ENCODE measurements at regions not wholly inside any gene's neighbourhood (a gene's known extent, or its start where the extent isn't known, plus 50 kb on each side); places are given as distances from the start of the nearest gene placed in this dataset.

- ATAC-seq (no peak), DNase-seq (no peak)
- Histone ChIP-seq H3K9me3 (no peaks in the 10 kb centered on the region), H3K4me1 (ENCODE audit: low read depth) (no peaks in the 10 kb centered on the region), H3K4me3 (no peak overlapping the region), H3K36me3 (ENCODE audit: low read depth) (no peaks in the 10 kb centered on the region)
- no peak for TF ChIP-seq CTCF (IDR thresholded peaks at IDR 0.05)
- intact Hi-C loops (cut with DNase I, micrococcal nuclease), result no loop called here
These were observed 135.2 kb downstream of the SUCLA2 start for GRCh38 chr13:47865883-47866282.

DNA sequence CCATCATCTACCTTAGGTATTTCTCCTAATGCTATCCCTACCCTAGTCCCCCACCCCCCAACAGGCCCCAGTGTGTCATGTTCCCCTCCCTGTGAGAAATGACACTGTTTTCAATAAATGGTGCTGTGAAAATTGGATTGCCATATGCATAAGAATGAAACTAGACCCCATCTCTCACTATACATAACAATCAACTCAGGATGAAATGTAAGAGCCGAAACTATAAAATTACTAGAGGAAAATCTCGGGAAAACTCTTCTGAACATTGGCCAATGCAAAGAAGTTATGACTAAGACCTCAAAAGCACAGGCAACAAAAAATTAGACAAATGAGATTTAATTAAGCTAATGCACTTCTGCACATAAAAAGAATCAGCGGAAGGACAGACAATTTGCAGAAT is 138.2 kb downstream of the SUCLA2 start:
- ATAC-seq (no peak), DNase-seq (no peak)
- H3K4me3 ChIP-seq, result no peak overlapping the region
- intact Hi-C loops (cut with DNase I, micrococcal nuclease), result no loop called here
- H3K4me1 ChIP-seq (ENCODE audit: low read depth), result no peaks in the 10 kb centered on the region
- TF ChIP-seq CTCF (IDR thresholded peaks at IDR 0.05), result no peak
- H3K36me3 ChIP-seq (ENCODE audit: low read depth), result no peaks in the 10 kb centered on the region
- H3K9me3 ChIP-seq, result no peaks in the 10 kb centered on the region

- no peak for ATAC-seq
- H3K36me3 ChIP-seq (ENCODE audit: low read depth), result no peaks in the 10 kb centered on the region
- intact Hi-C loops (cut with DNase I, micrococcal nuclease), result no loop called here
- no peaks in the 10 kb centered on the region for H3K4me1 ChIP-seq (ENCODE audit: low read depth)
- DNase-seq, result no peak
- H3K4me3 ChIP-seq, result no peak overlapping the region
- no peaks in the 10 kb centered on the region for H3K9me3 ChIP-seq
- TF ChIP-seq CTCF (IDR thresholded peaks at IDR 0.05), result no peak
These were observed 141.9 kb downstream of the SUCLA2 start for GRCh38 chr13:47859165-47859564.

- H3K4me1 ChIP-seq (ENCODE audit: low read depth), result no peaks in the 10 kb centered on the region
- no peaks in the 10 kb centered on the region for H3K9me3 ChIP-seq
- intact Hi-C loops (cut with DNase I, micrococcal nuclease), result no loop called here
- TF ChIP-seq CTCF (IDR thresholded peaks at IDR 0.05), result no peak
- no peak overlapping the region for H3K4me3 ChIP-seq
- DNase-seq (no peak), ATAC-seq (no peak)
- H3K36me3 ChIP-seq (ENCODE audit: low read depth), result no peaks in the 10 kb centered on the region
These were observed 142.7 kb downstream of the SUCLA2 start for GRCh38 chr13:47858042-47859025.

GRCh38 chr13:47853236-47853635 is 147.8 kb downstream of the SUCLA2 start:
- Histone ChIP-seq H3K4me3 (no peak overlapping the region), H3K36me3 (ENCODE audit: low read depth) (no peaks in the 10 kb centered on the region), H3K9me3 (no peaks in the 10 kb centered on the region), H3K4me1 (ENCODE audit: low read depth) (no peaks in the 10 kb centered on the region)
- intact Hi-C loops (cut with DNase I, micrococcal nuclease), result no loop called here
- TF ChIP-seq CTCF (IDR thresholded peaks at IDR 0.05), result no peak
- ATAC-seq, result no peak
- no peak for DNase-seq
